ENCODE measurements at regions not wholly inside any gene's neighbourhood (a gene's known extent, or its start where the extent isn't known, plus 50 kb on each side); places are given as distances from the start of the nearest gene placed in this dataset.

DNA sequence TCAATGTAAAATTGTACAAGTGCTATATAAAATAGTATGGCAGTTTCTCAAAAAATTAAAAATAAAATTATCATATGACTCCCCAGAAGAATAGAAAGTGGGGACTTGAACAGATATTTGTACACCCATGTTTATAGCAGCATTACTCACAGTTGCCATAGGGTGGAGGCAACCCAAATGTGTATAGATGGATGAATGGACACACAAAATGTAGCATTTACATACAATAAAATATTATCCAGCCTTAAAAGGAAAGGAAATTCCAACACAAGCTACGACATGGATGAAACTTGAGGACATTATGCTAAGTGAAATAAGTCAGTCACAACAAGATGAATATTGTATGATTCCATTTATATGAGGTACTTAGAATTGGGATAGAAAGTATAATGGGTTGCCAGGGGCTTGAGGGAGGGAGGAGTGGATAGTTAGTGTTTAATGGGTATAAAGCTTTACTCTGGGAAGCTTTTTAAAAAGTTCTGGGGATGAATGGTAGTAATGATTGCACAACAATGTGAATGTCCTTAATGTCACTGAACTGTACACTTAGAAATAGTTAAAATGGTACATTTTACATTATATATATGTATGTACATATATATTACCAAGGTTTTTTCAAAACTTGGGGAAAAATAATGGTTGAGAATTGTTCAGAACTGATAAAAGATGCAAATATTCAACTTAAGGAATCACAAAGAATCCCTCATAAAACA is 53.0 kb upstream of the ADORA3 start:
- DNase-seq (ENCODE audit: low read depth, low spot score), result no peak
- in situ Hi-C loops (cut with HindIII; ENCODE audit: low pct_unique_long_range_greater_than_20kb, low sequenced_read_pairs), result no loop called here

DNA sequence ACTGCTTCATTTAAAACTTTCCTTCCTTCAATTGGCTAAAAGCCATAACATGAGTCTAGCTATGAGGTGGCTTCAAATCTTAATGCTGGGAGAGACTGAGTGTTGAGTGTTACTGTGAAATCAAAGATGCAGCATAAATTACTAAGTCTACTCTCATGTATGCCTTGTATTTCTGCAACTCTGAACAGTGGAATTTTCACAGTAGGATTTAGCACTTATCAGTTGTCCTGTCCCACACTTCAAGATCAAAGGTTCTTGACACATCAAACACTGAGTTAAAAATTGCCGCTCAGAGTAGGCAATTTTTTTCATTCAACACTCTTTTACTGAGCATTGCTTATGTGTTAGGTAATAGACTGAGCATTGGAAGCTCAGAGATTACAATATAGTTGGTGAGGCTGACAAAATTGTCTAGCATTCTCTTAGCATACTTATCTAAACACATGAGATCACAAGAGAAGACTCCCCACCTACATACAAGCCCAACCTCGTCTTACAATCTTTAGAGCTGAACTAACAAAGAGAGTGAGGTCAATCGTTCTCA is 56.4 kb upstream of the ADORA3 start:
- in situ Hi-C loops (cut with HindIII; ENCODE audit: low pct_unique_long_range_greater_than_20kb, low sequenced_read_pairs), result no loop called here
- DNase-seq (ENCODE audit: low read depth, low spot score), result no peak

DNA sequence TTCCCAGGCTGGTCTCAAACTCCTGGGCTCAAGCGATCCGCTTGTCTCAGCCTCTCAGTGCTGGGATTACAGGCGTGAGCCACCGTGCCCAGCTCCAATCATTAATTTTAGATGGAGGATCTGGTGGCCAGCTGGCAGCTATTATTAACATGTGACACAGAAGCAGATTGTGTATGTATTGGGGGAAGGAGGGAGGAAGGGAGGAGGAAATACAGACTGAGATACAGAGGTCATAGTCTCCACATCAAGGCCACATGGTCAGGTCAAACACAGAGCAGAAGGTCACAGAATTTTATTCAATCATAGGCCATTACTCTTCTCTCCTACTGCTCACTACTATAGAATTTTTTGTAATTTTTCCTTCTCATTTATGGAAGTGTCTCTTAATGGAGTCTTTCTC is 57.9 kb upstream of the ADORA3 start:
- in situ Hi-C loops (cut with HindIII; ENCODE audit: low pct_unique_long_range_greater_than_20kb, low sequenced_read_pairs), result no loop called here
- no peak for DNase-seq (ENCODE audit: low read depth, low spot score)

GRCh38 chr1:111563619-111564018 is 56.0 kb upstream of the RAP1A start:
- no peak for DNase-seq (ENCODE audit: low read depth, low spot score)

GRCh38 chr1:111565079-111565478 is 54.5 kb upstream of the RAP1A start:
- DNase-seq (ENCODE audit: low read depth, low spot score), result peak; percentile 89
- in situ Hi-C loops (cut with HindIII; ENCODE audit: low pct_unique_long_range_greater_than_20kb, low sequenced_read_pairs), result no loop called here

More at GRCh38 chr1:111563619-111564018, 56.0 kb upstream of the RAP1A start:
- in situ Hi-C loops (cut with HindIII; ENCODE audit: low pct_unique_long_range_greater_than_20kb, low sequenced_read_pairs), result no loop called here

- in situ Hi-C loops (cut with HindIII; ENCODE audit: low pct_unique_long_range_greater_than_20kb, low sequenced_read_pairs), result no loop called here
- DNase-seq (ENCODE audit: low read depth, low spot score), result no peak
Measured at GRCh38 chr1:111565968-111566367, 53.6 kb upstream of the RAP1A start.

- no peak for DNase-seq (ENCODE audit: low read depth, low spot score)
- in situ Hi-C loops (cut with HindIII; ENCODE audit: low pct_unique_long_range_greater_than_20kb, low sequenced_read_pairs), result no loop called here
Measured at GRCh38 chr1:111568160-111568647, 51.4 kb upstream of the RAP1A start.

Data from SK-MEL-5 (cell line).